Left ventricle myocardium inferior (tissue), 1 donor: ENCODE measurements at regions not wholly inside any gene's neighbourhood (a gene's known extent, or its start where the extent isn't known, plus 50 kb on each side); places are given as distances from the start of the nearest gene placed in this dataset.

Experiments
- DNase-seq: peaks from one replicate; pipeline ENCODE4 v3.0.0-alpha.2; 2020
- H3K27ac ChIP-seq: fragments of 200-600 bp; replicated peaks from 2 replicates; pipeline ENCODE4 v1.8.0; 2021
- H3K27me3 ChIP-seq: fragments of 200-600 bp; 2 replicates; pipeline ENCODE4 v1.8.0; 2021; ENCODE audit warnings: low read depth
- H3K36me3 ChIP-seq: fragments of 200-600 bp; 2 replicates; pipeline ENCODE4 v1.8.0; 2021
- H3K4me1 ChIP-seq: fragments of 200-600 bp; 2 replicates; pipeline ENCODE4 v1.8.0; 2021
- H3K4me3 ChIP-seq: fragments of 200-600 bp; 2 replicates; pipeline ENCODE4 v1.8.0; 2021; ENCODE audit warnings: mild to moderate bottlenecking, moderate library complexity
- H3K9me3 ChIP-seq: fragments of 200-600 bp; replicated peaks from 2 replicates; pipeline ENCODE4 v1.8.0; 2021
- intact Hi-C: fragments of 100-400 bp; cut with micrococcal nuclease; formaldehyde crosslinking; loops from one replicate; pipeline ENCODE4 v1.11.0; 2022
- TF ChIP-seq, protein P1 (sequence below): fragments of 200-600 bp; IDR thresholded peaks from 2 replicates; pipeline ENCODE4 v1.8.0; 2021; ENCODE audit warnings: antibody characterized with exemption, mild to moderate bottlenecking, borderline replicate concordance
- donor health status: DM: no; HTN: yes; CAD: no; lungs with severe emphysema.

DNA sequence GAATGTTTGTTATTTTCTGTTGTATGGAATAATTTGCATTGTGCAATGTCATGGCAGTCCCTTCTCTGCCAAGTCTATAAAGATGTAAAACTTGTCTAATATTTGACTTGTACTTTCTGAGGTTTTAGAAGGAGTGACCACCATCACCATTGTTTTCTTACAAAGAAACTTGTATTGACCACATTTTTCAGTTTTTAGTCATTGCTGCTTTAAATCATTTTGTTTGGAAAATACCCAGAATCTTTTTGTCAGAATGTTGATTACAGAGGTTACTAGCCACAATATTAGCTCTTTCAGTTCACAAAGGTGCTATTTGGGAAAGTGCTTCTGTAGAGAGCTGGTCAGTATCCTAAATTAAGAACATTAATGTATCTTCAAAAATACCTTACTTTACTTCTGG, 532.4 kb upstream of the GBE1 start:
- Histone ChIP-seq H3K4me1 (no peaks in the 10 kb centered on the region), H3K4me3 (no peak overlapping the region), H3K27me3 (no peaks in the 10 kb centered on the region), H3K27ac (no peak overlapping the region), H3K36me3 (no peaks in the 10 kb centered on the region), H3K9me3 (peaks cover 13% of the 10 kb centered on the region)
- TF ChIP-seq, protein P1, sequence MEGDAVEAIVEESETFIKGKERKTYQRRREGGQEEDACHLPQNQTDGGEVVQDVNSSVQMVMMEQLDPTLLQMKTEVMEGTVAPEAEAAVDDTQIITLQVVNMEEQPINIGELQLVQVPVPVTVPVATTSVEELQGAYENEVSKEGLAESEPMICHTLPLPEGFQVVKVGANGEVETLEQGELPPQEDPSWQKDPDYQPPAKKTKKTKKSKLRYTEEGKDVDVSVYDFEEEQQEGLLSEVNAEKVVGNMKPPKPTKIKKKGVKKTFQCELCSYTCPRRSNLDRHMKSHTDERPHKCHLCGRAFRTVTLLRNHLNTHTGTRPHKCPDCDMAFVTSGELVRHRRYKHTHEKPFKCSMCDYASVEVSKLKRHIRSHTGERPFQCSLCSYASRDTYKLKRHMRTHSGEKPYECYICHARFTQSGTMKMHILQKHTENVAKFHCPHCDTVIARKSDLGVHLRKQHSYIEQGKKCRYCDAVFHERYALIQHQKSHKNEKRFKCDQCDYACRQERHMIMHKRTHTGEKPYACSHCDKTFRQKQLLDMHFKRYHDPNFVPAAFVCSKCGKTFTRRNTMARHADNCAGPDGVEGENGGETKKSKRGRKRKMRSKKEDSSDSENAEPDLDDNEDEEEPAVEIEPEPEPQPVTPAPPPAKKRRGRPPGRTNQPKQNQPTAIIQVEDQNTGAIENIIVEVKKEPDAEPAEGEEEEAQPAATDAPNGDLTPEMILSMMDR = no peak
- intact Hi-C loops = no loop called here
- DNase-seq = no peak

DNA sequence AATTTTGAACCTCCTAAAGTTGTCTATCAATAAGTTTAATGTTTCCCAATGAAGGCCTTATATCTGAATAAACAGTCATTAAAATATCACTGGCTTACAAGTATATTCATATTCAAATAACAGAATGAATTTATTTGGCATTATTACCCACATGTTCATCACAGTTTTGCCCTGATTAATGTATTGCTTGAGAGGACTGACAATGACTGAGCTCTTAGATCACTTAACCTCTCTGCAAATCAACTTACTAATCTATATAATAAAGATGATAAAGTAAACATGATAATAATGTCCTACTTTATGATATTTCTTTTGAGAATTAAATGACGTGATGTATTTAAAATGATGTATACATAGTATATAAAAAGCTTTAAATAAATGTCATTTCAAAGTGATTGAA, 532.0 kb upstream of the GBE1 start:
- peaks cover 17% of the 10 kb centered on the region for H3K9me3 ChIP-seq
- TF ChIP-seq, protein P1 = no peak
- H3K27me3 ChIP-seq = no peaks in the 10 kb centered on the region
- intact Hi-C loops = no loop called here
- no peak overlapping the region for H3K27ac ChIP-seq
- no peak overlapping the region for H3K4me3 ChIP-seq
- no peaks in the 10 kb centered on the region for H3K36me3 ChIP-seq
- no peaks in the 10 kb centered on the region for H3K4me1 ChIP-seq
- DNase-seq = no peak

DNA sequence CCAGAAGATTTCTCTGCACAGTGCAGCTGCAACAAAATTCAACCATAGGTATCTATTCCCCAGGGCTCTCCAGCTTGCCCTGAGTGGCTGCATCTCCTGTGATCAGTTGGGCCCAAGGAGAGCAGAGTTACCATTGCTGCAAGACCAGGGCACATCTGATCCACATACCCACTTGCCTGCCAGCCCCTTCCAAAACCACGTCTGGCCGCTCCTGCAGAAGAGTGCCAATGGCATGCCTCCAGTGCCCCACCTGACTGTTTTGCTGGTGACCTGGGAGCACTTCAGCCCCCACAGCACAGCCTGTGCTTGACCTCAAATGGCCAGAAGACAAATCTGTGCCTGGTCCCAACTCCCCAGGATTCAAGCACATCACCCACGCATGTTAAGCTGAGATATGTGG, 526.1 kb upstream of the GBE1 start:
- intact Hi-C loops = no loop called here
- Histone ChIP-seq H3K4me3 (no peak overlapping the region), H3K27ac (no peak overlapping the region), H3K27me3 (no peaks in the 10 kb centered on the region), H3K9me3 (peaks cover 22% of the 10 kb centered on the region), H3K4me1 (no peaks in the 10 kb centered on the region), H3K36me3 (no peaks in the 10 kb centered on the region)
- TF ChIP-seq, protein P1 = no peak
- no peak for DNase-seq

DNA sequence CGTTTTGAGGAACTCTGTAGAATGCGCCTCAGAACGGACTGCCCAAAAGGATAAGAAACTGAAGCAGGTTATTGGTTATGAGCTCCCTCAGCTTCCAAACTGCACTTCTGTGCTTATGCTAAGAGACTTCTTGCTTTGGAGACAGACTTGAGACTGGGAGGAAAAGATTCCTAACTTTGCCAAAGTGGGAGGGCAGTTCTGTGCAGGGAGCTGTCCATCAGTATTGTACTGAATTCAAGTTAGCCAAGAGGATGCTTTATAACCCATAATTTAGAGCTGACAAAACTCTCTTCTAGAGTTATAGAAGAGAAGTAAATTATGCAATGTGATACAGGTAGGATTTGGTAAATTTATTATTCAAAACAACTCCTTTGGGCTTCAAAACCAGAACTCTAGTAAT, 519.8 kb upstream of the GBE1 start:
- no peak overlapping the region for H3K27ac ChIP-seq
- DNase-seq = no peak
- H3K27me3 ChIP-seq = no peaks in the 10 kb centered on the region
- no peaks in the 10 kb centered on the region for H3K36me3 ChIP-seq
- H3K4me3 ChIP-seq = no peak overlapping the region
- no peaks in the 10 kb centered on the region for H3K9me3 ChIP-seq
- intact Hi-C loops = no loop called here
- H3K4me1 ChIP-seq = no peaks in the 10 kb centered on the region
- TF ChIP-seq, protein P1 = no peak

DNA sequence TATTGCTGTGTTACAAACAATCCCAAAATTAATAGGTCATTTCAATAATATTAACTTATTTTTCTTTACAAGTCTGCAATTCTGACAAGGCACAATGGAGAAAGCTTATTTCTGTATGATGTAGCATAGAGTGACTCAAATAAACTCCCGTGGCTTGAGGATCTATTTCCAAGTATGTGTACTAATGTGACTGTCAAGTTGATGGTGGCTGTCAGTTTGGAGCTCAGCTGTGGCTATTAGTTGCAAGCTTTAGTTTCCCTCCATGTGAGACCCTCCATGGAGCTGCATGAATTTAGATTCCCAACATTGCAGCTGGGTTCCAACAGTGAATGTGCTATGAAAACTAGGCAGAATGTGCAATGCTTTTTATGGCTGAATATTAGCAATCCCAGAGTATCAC, 515.5 kb upstream of the GBE1 start:
- Histone ChIP-seq H3K36me3 (no peaks in the 10 kb centered on the region), H3K27ac (no peak overlapping the region), H3K9me3 (peaks cover 5% of the 10 kb centered on the region), H3K4me1 (no peaks in the 10 kb centered on the region), H3K27me3 (no peaks in the 10 kb centered on the region), H3K4me3 (no peak overlapping the region)
- TF ChIP-seq, protein P1 = no peak
- intact Hi-C loops = no loop called here
- DNase-seq = no peak

DNA sequence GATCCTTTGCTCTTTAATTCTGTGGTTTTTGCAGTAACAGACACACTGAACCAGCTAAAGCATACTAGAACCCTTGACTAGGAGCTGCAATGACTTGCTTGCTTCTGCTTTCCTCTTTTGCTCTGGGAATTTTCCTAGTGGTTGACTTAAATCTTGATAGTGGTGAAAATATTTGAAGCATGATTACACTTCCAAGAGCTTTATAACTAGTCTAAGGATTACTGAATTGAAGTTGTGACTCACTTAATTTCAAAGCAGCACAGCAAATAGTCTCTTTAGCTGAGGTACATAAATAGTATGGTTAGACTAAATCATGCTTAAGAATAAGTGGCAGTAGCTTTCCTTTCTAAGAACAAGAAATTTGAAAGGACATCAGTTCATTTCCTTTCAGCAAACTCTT, 513.5 kb upstream of the GBE1 start:
- DNase-seq = no peak
- no peak overlapping the region for H3K4me3 ChIP-seq
- H3K27me3 ChIP-seq = no peaks in the 10 kb centered on the region
- TF ChIP-seq, protein P1 = no peak
- H3K27ac ChIP-seq = no peak overlapping the region
- H3K4me1 ChIP-seq = no peaks in the 10 kb centered on the region
- H3K9me3 ChIP-seq = peaks cover 26% of the 10 kb centered on the region
- intact Hi-C loops = no loop called here
- no peaks in the 10 kb centered on the region for H3K36me3 ChIP-seq
